HepG2 (cell line): ENCODE measurements at regions not wholly inside any gene's neighbourhood (a gene's known extent, or its start where the extent isn't known, plus 50 kb on each side); places are given as distances from the start of the nearest gene placed in this dataset.

Experiments
- CTCF ChIP-seq: sonication (generic); formaldehyde crosslinking; IDR thresholded peaks from 2 replicates; pipeline ENCODE4 v1.5.0; 2020; ENCODE audit warnings: mild to moderate bottlenecking, missing genetic modification reagents, moderate library complexity
- SMAD1 ChIP-seq: sonication (generic); formaldehyde crosslinking; IDR thresholded peaks from 2 replicates; pipeline ENCODE4 v1.4.0; 2020; ENCODE audit warnings: missing genetic modification reagents, low read depth, mild to moderate bottlenecking, borderline replicate concordance
- SMAD9 ChIP-seq: sonication (generic); formaldehyde crosslinking; IDR thresholded peaks from 2 replicates; pipeline ENCODE4 v1.5.1; 2020; ENCODE audit warnings: mild to moderate bottlenecking, missing genetic modification reagents
- ZFY ChIP-seq: sonication (generic); formaldehyde crosslinking; IDR thresholded peaks from 2 replicates; pipeline ENCODE4 v1.4.0; 2020; ENCODE audit warnings: missing genetic modification reagents
- ZNF710 ChIP-seq: sonication (generic); formaldehyde crosslinking; IDR thresholded peaks from 2 replicates; pipeline ENCODE4 v1.5.0; 2020; ENCODE audit warnings: mild to moderate bottlenecking, missing genetic modification reagents, borderline replicate concordance

- TF ChIP-seq CTCF (CRISPR knock-in tag), result no peak
- no peak for TF ChIP-seq ZNF710 (CRISPR knock-in tag)
- TF ChIP-seq SMAD1 (CRISPR knock-in tag), result no peak
- TF ChIP-seq SMAD9, result no peak
- TF ChIP-seq ZFY, result no peak
Measured at GRCh38 chr2:59713577-59713976, 839.9 kb downstream of the BCL11A start.
